ENCODE measurements at regions not wholly inside any gene's neighbourhood (a gene's known extent, or its start where the extent isn't known, plus 50 kb on each side); places are given as distances from the start of the nearest gene placed in this dataset.
"Not testable (repeated sequence)": the region's sequence is repeated elsewhere in the genome, so short reads cannot be mapped to it uniquely, and the experiment has no call there.

DNA sequence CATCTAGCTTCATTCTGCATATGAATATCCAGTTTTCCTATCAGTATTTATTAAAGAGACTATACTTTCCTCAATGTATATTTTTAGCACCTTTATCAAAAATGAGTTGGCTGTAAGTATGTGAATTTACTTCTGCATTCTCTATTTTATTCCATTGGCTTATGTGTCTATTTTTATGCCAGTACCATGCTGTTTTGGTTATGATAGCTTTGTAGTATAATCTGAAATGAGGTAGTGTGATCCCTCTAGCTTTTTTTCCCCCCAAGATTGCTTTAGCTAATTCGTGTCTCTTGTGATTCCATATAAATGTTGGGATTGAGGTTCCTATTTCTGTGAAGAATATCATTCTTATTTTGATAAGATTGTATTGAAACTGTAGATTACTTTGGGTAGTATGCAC, 469.1 kb upstream of the MAP3K7 start:
- WGBS (ENCODE audit: low lambda C conversion rate, missing lambda C conversion rate), result 53% methylated on average over 1 of the region's 1 CpG
- Histone ChIP-seq H3K4me2 (no peak overlapping the region), H3K36me3 (replicated peaks; ENCODE audit: insufficient read depth, low read depth) (no peaks in the 10 kb centered on the region), H3K4me1 (ENCODE audit: insufficient read depth) (no peaks in the 10 kb centered on the region), H2AFZ (no peak overlapping the region), H3K9me3 (ENCODE audit: low read depth) (no peaks in the 10 kb centered on the region), H3K4me3 (no peak overlapping the region), H3K9me2 (replicated peaks; ENCODE audit: insufficient read depth) (no peaks in the 10 kb centered on the region), H3K79me2 (no peaks in the 10 kb centered on the region), H3K27me3 (no peaks in the 10 kb centered on the region), H3K27ac (no peak overlapping the region), H4K20me1 (ENCODE audit: insufficient read depth, poor library complexity, severe bottlenecking) (no peaks in the 10 kb centered on the region)
- DNase-seq (ENCODE audit: low spot score), result no peak
- TF ChIP-seq CTCF (IDR thresholded peaks at IDR 0.05; ENCODE audit: poor library complexity), result no peak
- no peak for TF ChIP-seq EZH2 (IDR thresholded peaks at IDR 0.05; ENCODE audit: borderline replicate concordance)
- TF ChIP-seq EZH2phosphoT487 (IDR thresholded peaks at IDR 0.05; ENCODE audit: low read depth, severe bottlenecking, unreplicated experiment), result no peak

GRCh38 chr6:91052473-91053450, 465.9 kb upstream of the MAP3K7 start:
- not testable (repeated sequence) for H3K4me3 ChIP-seq; H3K9me2 ChIP-seq (replicated peaks; ENCODE audit: insufficient read depth); H2AFZ ChIP-seq; H3K9me3 ChIP-seq (ENCODE audit: low read depth); DNase-seq (ENCODE audit: low spot score); H3K4me1 ChIP-seq (ENCODE audit: insufficient read depth); H3K27me3 ChIP-seq; H4K20me1 ChIP-seq (ENCODE audit: insufficient read depth, poor library complexity, severe bottlenecking); H3K27ac ChIP-seq; H3K4me2 ChIP-seq; H3K36me3 ChIP-seq (replicated peaks; ENCODE audit: insufficient read depth, low read depth); H3K79me2 ChIP-seq
- 93% methylated on average over 21 of the region's 33 CpGs for WGBS (ENCODE audit: low lambda C conversion rate, missing lambda C conversion rate)

DNA sequence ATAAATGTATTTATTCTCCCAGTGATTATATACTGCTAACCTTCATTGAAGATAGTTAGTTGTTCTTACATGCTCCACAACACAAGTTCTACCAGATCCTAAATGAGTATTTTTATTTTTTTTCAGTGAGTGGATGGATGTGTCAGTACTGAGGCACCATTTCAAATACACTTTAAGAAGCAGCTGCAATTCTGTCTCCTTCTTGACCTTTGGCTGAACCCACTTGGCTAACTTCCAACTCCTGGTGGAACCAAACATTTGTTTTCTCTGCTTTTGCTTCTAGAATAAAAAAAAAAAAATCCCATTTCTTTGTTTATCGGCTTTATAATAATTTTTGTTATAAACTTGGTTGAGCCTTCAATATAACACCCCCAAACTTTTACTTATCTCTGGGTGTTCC, 458.3 kb upstream of the MAP3K7 start:
- no peak overlapping the region for H3K4me2 ChIP-seq
- no peaks in the 10 kb centered on the region for H3K4me1 ChIP-seq (ENCODE audit: insufficient read depth)
- no peaks in the 10 kb centered on the region for H4K20me1 ChIP-seq (ENCODE audit: insufficient read depth, poor library complexity, severe bottlenecking)
- no peaks in the 10 kb centered on the region for H3K9me2 ChIP-seq (replicated peaks; ENCODE audit: insufficient read depth)
- no peaks in the 10 kb centered on the region for H3K79me2 ChIP-seq
- no peak for DNase-seq (ENCODE audit: low spot score)
- WGBS (ENCODE audit: low lambda C conversion rate, missing lambda C conversion rate), result 79% methylated on average over 1 of the region's 1 CpG
- H3K36me3 ChIP-seq (replicated peaks; ENCODE audit: insufficient read depth, low read depth), result no peaks in the 10 kb centered on the region
- no peaks in the 10 kb centered on the region for H3K9me3 ChIP-seq (ENCODE audit: low read depth)
- H3K27ac ChIP-seq, result no peak overlapping the region
- no peak overlapping the region for H2AFZ ChIP-seq
- H3K4me3 ChIP-seq, result no peak overlapping the region
- TF ChIP-seq CTCF (IDR thresholded peaks at IDR 0.05; ENCODE audit: poor library complexity), result no peak
- TF ChIP-seq EZH2phosphoT487 (IDR thresholded peaks at IDR 0.05; ENCODE audit: low read depth, severe bottlenecking, unreplicated experiment), result no peak
- no peak for TF ChIP-seq EZH2 (IDR thresholded peaks at IDR 0.05; ENCODE audit: borderline replicate concordance)
- no peaks in the 10 kb centered on the region for H3K27me3 ChIP-seq

DNA sequence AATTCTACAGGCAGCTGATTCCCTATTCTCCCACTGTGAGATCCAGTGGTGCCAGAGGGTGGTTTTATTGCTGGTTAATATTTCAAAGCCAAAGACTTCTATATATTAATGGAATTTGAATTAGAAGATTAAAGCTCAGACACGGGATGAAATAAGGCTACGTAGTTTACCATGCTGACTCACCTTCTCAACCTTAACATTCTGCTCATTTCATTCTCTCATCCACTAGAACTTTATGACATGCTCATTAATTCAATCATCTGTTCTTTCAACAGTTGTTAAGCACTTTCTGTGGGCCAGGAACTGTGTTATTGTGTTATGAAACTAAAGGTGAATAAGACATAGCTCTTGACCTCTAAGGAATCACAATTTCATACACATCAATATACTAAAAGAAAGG, 456.9 kb upstream of the MAP3K7 start:
- H3K4me2 ChIP-seq, result no peak overlapping the region
- H3K79me2 ChIP-seq, result no peaks in the 10 kb centered on the region
- H4K20me1 ChIP-seq (ENCODE audit: insufficient read depth, poor library complexity, severe bottlenecking), result no peaks in the 10 kb centered on the region
- no peaks in the 10 kb centered on the region for H3K9me3 ChIP-seq (ENCODE audit: low read depth)
- 62% methylated on average over 2 of the region's 2 CpGs for WGBS (ENCODE audit: low lambda C conversion rate, missing lambda C conversion rate)
- H3K4me1 ChIP-seq (ENCODE audit: insufficient read depth), result no peaks in the 10 kb centered on the region
- H3K36me3 ChIP-seq (replicated peaks; ENCODE audit: insufficient read depth, low read depth), result no peaks in the 10 kb centered on the region
- no peak overlapping the region for H3K4me3 ChIP-seq
- H3K9me2 ChIP-seq (replicated peaks; ENCODE audit: insufficient read depth), result no peaks in the 10 kb centered on the region
- TF ChIP-seq CTCF (IDR thresholded peaks at IDR 0.05; ENCODE audit: poor library complexity), result no peak
- TF ChIP-seq EZH2phosphoT487 (IDR thresholded peaks at IDR 0.05; ENCODE audit: low read depth, severe bottlenecking, unreplicated experiment), result no peak
- no peak for TF ChIP-seq EZH2 (IDR thresholded peaks at IDR 0.05; ENCODE audit: borderline replicate concordance)
- no peaks in the 10 kb centered on the region for H3K27me3 ChIP-seq
- no peak overlapping the region for H3K27ac ChIP-seq
- no peak for DNase-seq (ENCODE audit: low spot score)
- no peak overlapping the region for H2AFZ ChIP-seq

All from hepatocyte (in vitro differentiated cells).